A204.1 (cell line): ENCODE measurements at regions not wholly inside any gene's neighbourhood (a gene's known extent, or its start where the extent isn't known, plus 50 kb on each side); places are given as distances from the start of the nearest gene placed in this dataset.

Experiments
- FAIRE-seq: peaks from 2 replicates; lab custom pipeline; 2012; peaks lifted over from hg19 to GRCh38; lab: Jason Lieb, UNC

- no peak for FAIRE-seq
These were observed 528.9 kb upstream of the FZD8 start for GRCh38 chr10:36170943-36171501.

GRCh38 chr10:36170142-36170719 lies 528.1 kb upstream of the FZD8 start:
- FAIRE-seq: no peak

DNA sequence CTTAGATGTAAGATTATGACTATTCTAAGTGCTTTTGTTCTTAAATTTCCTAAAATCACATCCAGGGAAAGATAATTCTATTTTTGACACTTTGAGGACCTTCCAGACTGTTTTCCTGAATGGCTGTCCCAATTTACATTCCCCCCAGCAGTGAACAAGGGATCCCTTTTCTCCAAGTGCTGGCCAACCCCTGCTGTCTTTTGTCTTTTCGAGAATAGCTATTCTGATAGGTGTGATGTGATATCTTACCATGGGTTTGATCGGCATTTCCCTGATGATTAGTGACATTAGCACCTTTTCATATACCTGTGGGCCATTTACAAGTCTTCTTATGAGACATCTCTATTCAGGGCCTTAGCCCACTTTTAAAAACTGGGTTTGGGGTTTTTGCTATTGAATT lies 526.7 kb upstream of the FZD8 start:
- no peak for FAIRE-seq

- FAIRE-seq: no peak
These were observed 522.7 kb upstream of the FZD8 start for GRCh38 chr10:36164556-36165504.

- no peak for FAIRE-seq
These were observed 521.7 kb upstream of the FZD8 start for GRCh38 chr10:36163827-36164226.

GRCh38 chr10:36157486-36157885 lies 515.4 kb upstream of the FZD8 start:
- no peak for FAIRE-seq

DNA sequence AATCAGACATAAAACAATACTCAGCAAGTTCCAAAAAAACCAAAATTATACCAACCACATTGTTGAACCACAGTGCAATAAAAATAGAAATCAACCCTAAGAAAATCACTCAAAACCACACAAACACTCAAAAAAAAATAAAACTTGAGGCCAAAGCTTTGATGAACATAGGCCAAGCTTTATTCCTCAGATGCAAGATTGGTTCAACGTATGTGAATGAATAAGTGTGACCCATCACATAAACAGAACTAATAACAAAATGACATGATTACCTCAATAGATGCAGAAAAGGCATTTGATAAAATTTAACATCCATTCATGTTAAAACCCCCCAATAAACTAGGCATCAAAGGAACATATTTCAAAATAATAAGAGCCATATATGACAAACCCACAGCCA lies 506.1 kb upstream of the FZD8 start:
- no peak for FAIRE-seq

- no peak for FAIRE-seq
These were observed 505.4 kb upstream of the FZD8 start for GRCh38 chr10:36147529-36147928.

- no peak for FAIRE-seq
These were observed 499.9 kb upstream of the FZD8 start for GRCh38 chr10:36141856-36142560.

GRCh38 chr10:36129051-36129450 lies 487.0 kb upstream of the FZD8 start:
- FAIRE-seq: no peak

- FAIRE-seq: no peak
These were observed 484.0 kb upstream of the FZD8 start for GRCh38 chr10:36126076-36126475.

- no peak for FAIRE-seq
These were observed 477.4 kb upstream of the FZD8 start for GRCh38 chr10:36119455-36119854.

DNA sequence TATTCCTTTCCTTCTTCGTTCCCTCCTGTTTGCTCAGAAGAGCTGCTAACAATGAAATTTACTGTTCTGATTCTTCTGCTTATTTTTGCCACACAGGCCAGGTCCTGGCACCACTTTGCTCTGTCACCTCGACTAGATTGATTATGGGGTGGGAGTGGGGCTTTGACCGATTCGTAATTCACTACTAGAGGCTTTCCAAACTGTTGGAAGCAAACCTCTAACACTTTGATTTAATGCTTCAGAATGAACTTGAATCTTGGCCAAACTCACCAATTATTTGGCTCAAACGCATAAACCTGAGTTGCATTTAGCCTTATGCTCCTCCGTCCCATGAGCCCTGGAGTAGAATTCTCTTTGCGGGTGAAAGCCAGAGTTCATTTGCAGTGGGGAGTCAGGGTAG lies 476.2 kb upstream of the FZD8 start:
- no peak for FAIRE-seq

- no peak for FAIRE-seq
These were observed 475.8 kb upstream of the FZD8 start for GRCh38 chr10:36117890-36118289.

DNA sequence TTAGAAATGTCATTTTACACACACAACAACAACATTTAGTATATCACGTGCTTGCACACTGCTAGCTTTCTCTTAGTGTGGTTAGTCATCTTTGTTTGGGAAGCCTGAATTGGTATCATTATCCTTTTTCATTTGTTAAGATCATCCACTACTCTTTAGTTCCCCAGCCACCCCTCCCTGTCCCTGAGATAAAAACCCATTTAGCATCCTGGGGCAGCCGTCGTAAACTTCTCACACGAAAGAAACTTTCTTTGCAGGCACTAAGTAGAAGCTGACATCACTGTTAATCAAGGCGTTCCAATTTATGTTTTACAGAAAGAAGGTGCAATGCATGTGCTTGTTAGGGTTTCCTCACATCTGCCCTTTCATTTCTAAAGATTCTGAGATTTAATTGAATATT lies 475.1 kb upstream of the FZD8 start:
- FAIRE-seq: no peak

DNA sequence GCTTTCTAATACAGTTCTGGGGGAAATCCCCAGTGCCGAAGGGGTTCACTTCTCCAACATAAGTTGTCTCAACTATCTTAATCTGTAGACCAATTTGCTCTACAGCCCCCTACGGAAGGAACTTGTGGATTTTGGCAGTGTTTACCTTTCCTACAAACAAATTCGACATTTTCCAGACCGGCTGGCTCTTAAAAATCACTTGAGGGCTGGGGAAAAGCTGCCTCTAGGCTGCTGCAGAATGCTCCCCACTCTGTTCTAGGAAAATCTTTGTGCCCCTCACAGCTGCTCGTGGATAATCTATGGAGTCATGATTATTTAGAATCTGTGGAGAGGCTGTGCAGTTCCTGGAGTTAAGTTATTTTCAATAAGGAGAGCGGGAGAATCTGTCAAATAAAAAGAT lies 474.6 kb upstream of the FZD8 start:
- FAIRE-seq: no peak

DNA sequence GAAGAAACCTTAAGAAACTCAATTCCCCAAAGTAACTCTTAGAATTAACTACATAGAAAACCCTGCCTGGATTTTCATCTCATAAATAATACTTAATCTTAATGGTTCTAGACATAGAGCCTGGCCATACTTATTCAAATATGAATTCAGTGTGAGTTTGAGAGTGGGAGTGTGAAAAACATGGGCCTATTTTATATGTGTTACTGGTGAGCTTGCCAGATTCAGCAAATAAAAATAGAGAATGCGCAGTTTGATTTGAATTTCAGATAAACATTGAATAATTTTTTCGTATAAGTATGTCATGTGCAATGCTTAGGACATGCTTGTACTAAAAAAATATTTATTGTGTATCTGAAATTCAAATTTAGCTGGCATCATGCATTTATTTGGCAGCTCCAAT lies 473.9 kb upstream of the FZD8 start:
- FAIRE-seq: no peak

GRCh38 chr10:36115364-36115763 lies 473.3 kb upstream of the FZD8 start:
- FAIRE-seq: no peak

- FAIRE-seq: no peak
These were observed 472.8 kb upstream of the FZD8 start for GRCh38 chr10:36114913-36115312.

DNA sequence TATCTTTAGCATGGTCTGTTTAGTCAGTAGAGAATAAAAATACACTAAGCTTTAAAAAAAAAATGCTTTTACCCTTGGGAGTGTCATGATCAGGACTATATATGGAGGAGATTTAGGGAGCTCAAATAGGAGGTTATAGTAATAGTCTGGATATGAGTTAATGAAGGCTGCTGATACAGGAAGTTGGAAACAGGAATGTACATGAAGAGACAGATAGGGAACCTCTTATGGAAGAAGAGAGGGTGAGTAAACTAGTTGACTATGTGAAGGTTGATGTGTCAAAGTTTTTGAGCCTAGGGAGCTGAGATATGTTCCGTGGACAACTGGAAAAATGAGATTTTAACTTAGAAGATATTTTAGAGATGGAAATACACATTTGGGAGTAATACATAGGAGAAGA lies 472.0 kb upstream of the FZD8 start:
- no peak for FAIRE-seq

- no peak for FAIRE-seq
These were observed 469.6 kb upstream of the FZD8 start for GRCh38 chr10:36111676-36112075.

- no peak for FAIRE-seq
These were observed 468.0 kb upstream of the FZD8 start for GRCh38 chr10:36110097-36110496.
